SK-N-SH (cell line): ENCODE measurements at regions not wholly inside any gene's neighbourhood (a gene's known extent, or its start where the extent isn't known, plus 50 kb on each side); places are given as distances from the start of the nearest gene placed in this dataset.

Experiments
- CTCF ChIA-PET: fragments of 300-600, 350-600 bp; formaldehyde crosslinking; extraction: SDS; loops from one replicate; lab custom pipeline; 2021; lab: Yijun Ruan, JAX
- POLR2A ChIA-PET: fragments of 350-600 bp; sonication (Branson Sonifier 250); formaldehyde crosslinking; extraction: SDS; loops from one replicate; lab custom pipeline; 2020; ENCODE audit warnings: antibody characterized with exemption, inconsistent platforms; lab: Yijun Ruan, JAX
- DNase-seq: peaks from one replicate; pipeline ENCODE4 v3.0.0; 2012
- H2AFZ ChIP-seq: fragments of 200-600 bp; sonication (generic); 2 replicates; pipeline ENCODE4 v1.8.1; 2016; ENCODE audit warnings: antibody characterized with exemption, mild to moderate bottlenecking, low read depth
- H3F3A ChIP-seq: fragments of 200-600 bp; sonication (generic); replicated peaks from 2 replicates; pipeline ENCODE3; 2016; ENCODE audit warnings: antibody characterized with exemption, mild to moderate bottlenecking; ENCODE audit not compliant: insufficient read depth
- H3K27ac ChIP-seq, 2 experiments: fragments of 200-500 bp in 1 of 2; fragments of 200-600 bp in 1 of 2; sonication (Bioruptor generic) in 1 of 2; sonication (generic), shearing (Covaris generic) in 1 of 2; 2 replicates each; pipeline versions ENCODE4 v1.5.1 to v1.6.1; 2014 to 2016; ENCODE audit warnings: low read depth in 2 of 2, inconsistent platforms in 1 of 2, low read length in 1 of 2, mild to moderate bottlenecking in 1 of 2, mixed read lengths in 1 of 2
- H3K27me3 ChIP-seq: fragments of 200-600 bp; sonication (generic), shearing (Covaris generic); 2 replicates; pipeline ENCODE4 v1.6.1; 2016; ENCODE audit warnings: mixed run types; ENCODE audit not compliant: insufficient read depth
- H3K36me3 ChIP-seq, 2 experiments: fragments of 200-500 bp in 1 of 2; fragments of 200-600 bp in 1 of 2; sonication (Bioruptor generic) in 1 of 2; sonication (generic) in 1 of 2; replicated peaks in 1 of 2; 2 replicates each; pipeline versions ENCODE3 to v1.5.1; 2014 to 2016; ENCODE audit warnings: low read length in 1 of 2, mild to moderate bottlenecking in 1 of 2; ENCODE audit not compliant: insufficient read depth in 2 of 2, control insufficient read depth in 1 of 2
- H3K4me1 ChIP-seq, 2 experiments: fragments of 200-500 bp in 1 of 2; fragments of 200-600 bp in 1 of 2; sonication (Bioruptor generic) in 1 of 2; sonication (generic), shearing (Covaris generic) in 1 of 2; 2 replicates each; pipeline versions ENCODE4 v1.5.1 to v1.6.1; 2014 to 2016; ENCODE audit warnings: low read depth in 1 of 2, low read length in 1 of 2, mixed run types in 1 of 2; ENCODE audit not compliant: insufficient read depth in 2 of 2, control insufficient read depth in 1 of 2
- H3K4me2 ChIP-seq: fragments of 200-600 bp; sonication (generic), shearing (Covaris generic); 2 replicates; pipeline ENCODE4 v1.6.1; 2017; ENCODE audit warnings: mixed run types
- H3K4me3 ChIP-seq, 2 experiments: fragments of 200-500 bp in 1 of 2; fragments of 200-600 bp in 1 of 2; sonication (Bioruptor generic) in 1 of 2; sonication (generic), shearing (Covaris generic) in 1 of 2; 2 replicates each; pipeline versions ENCODE4 v1.5.1 to v1.8.1; 2014 to 2016; ENCODE audit warnings: low read depth in 2 of 2, inconsistent platforms in 1 of 2, low read length in 1 of 2, mild to moderate bottlenecking in 1 of 2, mixed read lengths in 1 of 2, moderate library complexity in 1 of 2
- H3K79me2 ChIP-seq: fragments of 200-600 bp; sonication (generic); 2 replicates; pipeline ENCODE4 v1.8.1; 2017; ENCODE audit warnings: mild to moderate bottlenecking; ENCODE audit not compliant: insufficient read depth
- H3K9ac ChIP-seq: fragments of 200-600 bp; sonication (generic); 2 replicates; pipeline ENCODE4 v1.6.1; 2017; ENCODE audit warnings: mixed run types
- H3K9me2 ChIP-seq: fragments of 200-600 bp; sonication (generic); 2 replicates; pipeline ENCODE4 v1.6.1; 2017; ENCODE audit warnings: mixed run types
- H3K9me3 ChIP-seq: fragments of 200-600 bp; sonication (generic); 2 replicates; pipeline ENCODE4 v1.6.1; 2017; ENCODE audit warnings: mixed run types, mild to moderate bottlenecking, moderate library complexity
- H4K20me1 ChIP-seq: fragments of 200-600 bp; sonication (generic); 2 replicates; pipeline ENCODE4 v1.6.1; 2017; ENCODE audit warnings: mild to moderate bottlenecking, mixed run types; ENCODE audit not compliant: insufficient read depth
- ELF1 ChIP-seq: IDR thresholded peaks from 2 replicates; pipeline ENCODE4 v1.4.0; 2012
- EP300 ChIP-seq, 2 experiments: IDR thresholded peaks; 2 replicates each; pipeline versions ENCODE4 v1.4.0 to v1.6.1; 2012; ENCODE audit warnings: borderline replicate concordance in 1 of 2, low read depth in 1 of 2, low read length in 1 of 2
- FOSL2 ChIP-seq: IDR thresholded peaks from 2 replicates; pipeline ENCODE4 v1.4.0; 2012; ENCODE audit warnings: low read depth, mild to moderate bottlenecking, moderate library complexity, borderline replicate concordance
- FOXJ3 ChIP-seq: sonication (generic); formaldehyde crosslinking; IDR thresholded peaks from 2 replicates; pipeline ENCODE4 v1.5.1; 2020; ENCODE audit warnings: mild to moderate bottlenecking, missing genetic modification reagents
- FOXM1 ChIP-seq: IDR thresholded peaks from 2 replicates; pipeline ENCODE4 v1.4.0; 2012; ENCODE audit warnings: low read depth, mild to moderate bottlenecking
- MXI1 ChIP-seq: IDR thresholded peaks from 2 replicates; pipeline ENCODE4 v1.6.1; 2012; ENCODE audit warnings: mild to moderate bottlenecking, low read depth, low read length, improper control_type of control experiment
- NFIC ChIP-seq: IDR thresholded peaks from 2 replicates; pipeline ENCODE4 v1.4.0; 2012; ENCODE audit warnings: borderline replicate concordance
- NRF1 ChIP-seq: IDR thresholded peaks from 2 replicates; pipeline ENCODE4 v1.6.1; 2012; ENCODE audit warnings: low read depth, mild to moderate bottlenecking, low read length
- POLR2AphosphoS5 ChIP-seq: IDR thresholded peaks from 2 replicates; pipeline ENCODE4 v1.6.1; 2012; ENCODE audit warnings: low read depth, low read length
- RCOR1 ChIP-seq: fragments of 150-350 bp; IDR thresholded peaks from 2 replicates; pipeline ENCODE4 v1.6.1; 2017; ENCODE audit warnings: antibody characterized with exemption, low read length
- RFX5 ChIP-seq: IDR thresholded peaks from 2 replicates; pipeline ENCODE4 v1.6.1; 2012; ENCODE audit warnings: mild to moderate bottlenecking, improper control_type of control experiment, low read length
- RXRA ChIP-seq: IDR thresholded peaks from 2 replicates; pipeline ENCODE4 v1.4.0; 2012; ENCODE audit warnings: low read depth, mild to moderate bottlenecking, borderline replicate concordance
- TEAD4 ChIP-seq: IDR thresholded peaks from 2 replicates; pipeline ENCODE4 v1.4.0; 2012; ENCODE audit warnings: mild to moderate bottlenecking, borderline replicate concordance; ENCODE audit not compliant: insufficient read depth
- YY1 ChIP-seq: IDR thresholded peaks from 2 replicates; pipeline ENCODE4 v1.4.0; 2012; ENCODE audit warnings: low read depth, mild to moderate bottlenecking
- WGBS: methylation state at CpG from one replicate; pipeline ENCODE4 v1.1.6; 2017; ENCODE audit warnings: low lambda C conversion rate; 5-methylcytosine and 5-hydroxymethylcytosine counted together
- TF ChIP-seq, protein P1 (sequence below): IDR thresholded peaks from 2 replicates; pipeline ENCODE4 v1.4.0; 2012; ENCODE audit warnings: low read depth
- TF ChIP-seq, protein P2 (sequence below): IDR thresholded peaks from 2 replicates; pipeline ENCODE4 v1.4.0; 2012; ENCODE audit warnings: low read depth, borderline replicate concordance

DNA sequence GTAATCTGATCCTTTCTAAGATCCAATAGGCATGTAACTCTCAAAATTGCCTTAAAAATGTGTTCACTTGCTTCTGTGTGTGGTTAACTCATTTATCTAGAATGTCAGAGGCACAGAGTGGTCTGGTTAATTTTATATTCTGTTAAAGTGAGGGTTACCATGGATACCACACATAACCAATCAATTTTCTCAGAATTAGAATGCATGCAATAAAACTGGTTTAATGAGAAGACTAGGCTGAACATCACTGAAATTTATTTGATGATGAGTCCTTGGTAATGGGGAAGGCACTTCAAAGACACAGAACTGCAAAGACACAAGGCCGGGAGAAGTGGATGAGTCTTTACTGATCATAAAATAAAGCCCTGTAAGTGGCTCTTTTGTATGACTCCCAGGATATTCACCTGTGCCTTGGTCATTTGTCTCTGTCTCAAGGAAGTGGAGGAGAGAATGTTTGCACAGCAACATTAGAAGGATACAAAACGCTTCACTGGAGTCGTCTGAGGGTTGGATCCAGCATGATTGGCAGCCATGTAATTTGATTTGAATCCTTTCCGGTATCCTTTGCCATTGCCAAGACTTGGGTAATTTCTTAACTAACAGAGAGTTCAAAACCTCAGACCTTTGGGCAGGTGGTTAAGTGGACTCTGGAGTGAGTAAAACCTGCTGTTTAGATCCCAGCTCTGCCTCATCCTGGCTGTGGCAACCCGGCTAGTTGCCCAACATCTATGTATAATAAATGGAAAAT lies 94.0 kb upstream of the RBPJ start (continued):
- TF ChIP-seq RXRA (no peak), POLR2AphosphoS5 (no peak), FOXJ3 (CRISPR knock-in tag) (no peak), MXI1 (no peak)

DNA sequence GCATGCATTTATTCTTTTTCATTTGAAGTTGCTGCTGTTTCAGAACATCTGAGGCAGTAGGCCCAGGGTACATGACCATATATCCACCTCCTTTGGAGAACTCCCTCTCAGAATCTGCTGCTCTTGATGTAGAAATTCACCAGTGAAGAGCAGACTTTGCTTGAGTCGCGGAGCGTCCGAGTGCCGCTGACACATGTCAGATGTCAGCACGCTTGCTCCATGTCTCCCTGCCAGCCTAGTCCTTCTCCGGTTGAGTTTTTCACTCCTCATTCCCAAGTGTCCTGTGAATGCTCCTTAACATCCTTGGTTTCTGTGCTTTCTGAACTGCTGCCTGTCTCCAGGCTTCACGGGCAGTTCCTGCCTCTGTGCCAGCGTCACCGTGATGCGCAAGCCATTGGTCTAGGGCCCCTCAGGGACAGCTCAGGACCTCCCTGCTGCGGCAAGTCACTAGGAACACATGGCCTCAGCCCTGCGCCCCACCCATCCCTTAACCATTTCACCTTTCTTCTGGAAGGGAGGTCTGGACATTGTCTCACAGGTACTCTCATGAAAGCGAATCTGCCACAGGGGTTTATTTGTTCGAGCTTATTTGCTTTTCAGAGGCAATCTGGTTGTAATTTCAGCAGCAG lies 93.1 kb upstream of the RBPJ start:
- POLR2A ChIA-PET, result no interaction called here
- no peak for TF ChIP-seq ELF1
- no peak for TF ChIP-seq NFIC
- no peak for TF ChIP-seq MXI1
- TF ChIP-seq, protein P1, sequence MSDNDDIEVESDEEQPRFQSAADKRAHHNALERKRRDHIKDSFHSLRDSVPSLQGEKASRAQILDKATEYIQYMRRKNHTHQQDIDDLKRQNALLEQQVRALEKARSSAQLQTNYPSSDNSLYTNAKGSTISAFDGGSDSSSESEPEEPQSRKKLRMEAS, result no peak
- TF ChIP-seq, protein P2, sequence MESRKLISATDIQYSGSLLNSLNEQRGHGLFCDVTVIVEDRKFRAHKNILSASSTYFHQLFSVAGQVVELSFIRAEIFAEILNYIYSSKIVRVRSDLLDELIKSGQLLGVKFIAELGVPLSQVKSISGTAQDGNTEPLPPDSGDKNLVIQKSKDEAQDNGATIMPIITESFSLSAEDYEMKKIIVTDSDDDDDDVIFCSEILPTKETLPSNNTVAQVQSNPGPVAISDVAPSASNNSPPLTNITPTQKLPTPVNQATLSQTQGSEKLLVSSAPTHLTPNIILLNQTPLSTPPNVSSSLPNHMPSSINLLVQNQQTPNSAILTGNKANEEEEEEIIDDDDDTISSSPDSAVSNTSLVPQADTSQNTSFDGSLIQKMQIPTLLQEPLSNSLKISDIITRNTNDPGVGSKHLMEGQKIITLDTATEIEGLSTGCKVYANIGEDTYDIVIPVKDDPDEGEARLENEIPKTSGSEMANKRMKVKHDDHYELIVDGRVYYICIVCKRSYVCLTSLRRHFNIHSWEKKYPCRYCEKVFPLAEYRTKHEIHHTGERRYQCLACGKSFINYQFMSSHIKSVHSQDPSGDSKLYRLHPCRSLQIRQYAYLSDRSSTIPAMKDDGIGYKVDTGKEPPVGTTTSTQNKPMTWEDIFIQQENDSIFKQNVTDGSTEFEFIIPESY, result no peak
- TF ChIP-seq EP300 (IDR thresholded peaks at IDR 0.05; ENCODE audit: borderline replicate concordance in 1 of 2, low read depth in 1 of 2, low read length in 1 of 2), result no peak
- no peak for TF ChIP-seq RCOR1
- TF ChIP-seq TEAD4, result no peak
- no peak for TF ChIP-seq RXRA
- TF ChIP-seq NRF1, result no peak
- no peak for TF ChIP-seq RFX5
- TF ChIP-seq POLR2AphosphoS5, result no peak
- no peak for TF ChIP-seq FOXM1
- no peak for TF ChIP-seq FOSL2
- no peak for TF ChIP-seq YY1
- TF ChIP-seq, all 33 proteins: peak for 0
- CTCF ChIA-PET, result no interaction called here
- no peak overlapping the region for H3K4me3 ChIP-seq
- no peak overlapping the region for H3K4me2 ChIP-seq
- H3K9ac ChIP-seq, result no peak overlapping the region
- no peaks in the 10 kb centered on the region for H3K9me3 ChIP-seq
- no peaks in the 10 kb centered on the region for H3F3A ChIP-seq
- 86% methylated on average over 14 of the region's 15 CpGs for WGBS
- no peaks in the 10 kb centered on the region for H3K9me2 ChIP-seq
- H3K27ac ChIP-seq, result no peak overlapping the region
- no peaks in the 10 kb centered on the region; the same call in 1 of the 2 replicates for H3K27me3 ChIP-seq
- no peak for DNase-seq
- no peaks in the 10 kb centered on the region for H3K36me3 ChIP-seq
- H4K20me1 ChIP-seq, result no peaks in the 10 kb centered on the region
- no peak overlapping the region for H2AFZ ChIP-seq
- no peaks in the 10 kb centered on the region for H3K79me2 ChIP-seq
- peaks cover 0 to 4% of the 10 kb centered on the region in 2 experiments; a peak in 1 of 4 replicates for H3K4me1 ChIP-seq
